OCI-LY1 (cell line): ENCODE measurements at regions not wholly inside any gene's neighbourhood (a gene's known extent, or its start where the extent isn't known, plus 50 kb on each side); places are given as distances from the start of the nearest gene placed in this dataset.

Experiments used
- CTCF ChIP-seq: fragments of 200-600 bp; sonication (generic), shearing (Covaris generic); IDR thresholded peaks from 2 replicates; pipeline ENCODE4 v1.5.1; 2017; ENCODE audit warnings: mild to moderate bottlenecking, antibody characterized with exemption, low read length, moderate library complexity, mixed read lengths
- EZH2 ChIP-seq: fragments of 200-600 bp; sonication (generic), shearing (Covaris generic); IDR thresholded peaks from 2 replicates; pipeline ENCODE4 v1.8.0; 2017; ENCODE audit warnings: borderline replicate concordance, mixed run types, mild to moderate bottlenecking, antibody characterized with exemption, low read length, moderate library complexity, mixed read lengths

GRCh38 chr12:47366157-47366556 is 286.4 kb upstream of the AMIGO2 start:
- TF ChIP-seq CTCF: no peak
- no peak for TF ChIP-seq EZH2
